Kidney glomerular epithelial cell (primary cell): ENCODE measurements at regions not wholly inside any gene's neighbourhood (a gene's known extent, or its start where the extent isn't known, plus 50 kb on each side); places are given as distances from the start of the nearest gene placed in this dataset.
A peak's percentile ranks its signal among the peaks of the same experiment; 100 is the strongest.

ENCODE experiments used
- DNase-seq: peaks from one replicate; lab custom pipeline; 2025; lab: John Stamatoyannopoulos, UW

- DNase-seq, result peak; percentile 11
Measured at GRCh38 chr16:80176114-80176513, 364.7 kb upstream of the DYNLRB2 start.

- no peak for DNase-seq
Measured at GRCh38 chr16:80175011-80175410, 365.8 kb upstream of the DYNLRB2 start.

- DNase-seq, result peak; percentile 90
Measured at GRCh38 chr16:80174416-80174815, 366.4 kb upstream of the DYNLRB2 start.

GRCh38 chr16:80171746-80172145 is 369.0 kb upstream of the DYNLRB2 start:
- DNase-seq, result no peak

- no peak for DNase-seq
Measured at GRCh38 chr16:80171199-80171598, 369.6 kb upstream of the DYNLRB2 start.

- peak; percentile 43 for DNase-seq
Measured at GRCh38 chr16:80167657-80168390, 373.0 kb upstream of the DYNLRB2 start.

- DNase-seq, result no peak
Measured at GRCh38 chr16:80166082-80166481, 374.7 kb upstream of the DYNLRB2 start.

- no peak for DNase-seq
Measured at GRCh38 chr16:80164966-80165550, 375.7 kb upstream of the DYNLRB2 start.

GRCh38 chr16:80163339-80163738 is 377.5 kb upstream of the DYNLRB2 start:
- no peak for DNase-seq

- DNase-seq, result no peak
Measured at GRCh38 chr16:80161799-80162739, 378.7 kb upstream of the DYNLRB2 start.

GRCh38 chr16:80158766-80159165 is 382.0 kb upstream of the DYNLRB2 start:
- DNase-seq, result peak; percentile 63

GRCh38 chr16:80151722-80152111 is 389.1 kb upstream of the DYNLRB2 start:
- DNase-seq, result no peak

- DNase-seq, result no peak
Measured at GRCh38 chr16:80150978-80151721, 389.6 kb upstream of the DYNLRB2 start.

GRCh38 chr16:80148826-80149225 is 392.0 kb upstream of the DYNLRB2 start:
- DNase-seq, result no peak

- DNase-seq, result peak; percentile 59
Measured at GRCh38 chr16:80147026-80147655, 393.7 kb upstream of the DYNLRB2 start.

- DNase-seq, result no peak
Measured at GRCh38 chr16:80144191-80144590, 396.6 kb upstream of the DYNLRB2 start.

- DNase-seq, result no peak
Measured at GRCh38 chr16:80142940-80143339, 397.9 kb upstream of the DYNLRB2 start.

GRCh38 chr16:80142281-80142680 is 398.5 kb upstream of the DYNLRB2 start:
- DNase-seq, result no peak

GRCh38 chr16:80129791-80130190 is 411.0 kb upstream of the DYNLRB2 start:
- DNase-seq, result no peak

- no peak for DNase-seq
Measured at GRCh38 chr16:80125677-80126076, 415.1 kb upstream of the DYNLRB2 start.

- peak; percentile 30 for DNase-seq
Measured at GRCh38 chr16:80123189-80123588, 417.6 kb upstream of the DYNLRB2 start.

- DNase-seq, result no peak
Measured at GRCh38 chr16:80122115-80122514, 418.7 kb upstream of the DYNLRB2 start.
